H9 (cell line): ENCODE measurements at regions not wholly inside any gene's neighbourhood (a gene's known extent, or its start where the extent isn't known, plus 50 kb on each side); places are given as distances from the start of the nearest gene placed in this dataset.

ENCODE experiments used
- DNase-seq: peaks from one replicate; pipeline ENCODE4 v3.0.0-alpha.2; 2017
- H2AFZ ChIP-seq: one replicate; pipeline ENCODE4 v1.6.1; 2013; ENCODE audit warnings: mild to moderate bottlenecking, low read length, control low read depth, moderate library complexity
- H2AK5ac ChIP-seq: 2 replicates; pipeline ENCODE4 v1.6.1; 2013; ENCODE audit warnings: low read length, control low read depth, mixed read lengths; ENCODE audit not compliant: insufficient read length
- H2BK120ac ChIP-seq: one replicate; pipeline ENCODE4 v1.6.1; 2013; ENCODE audit warnings: low read depth, mild to moderate bottlenecking, low read length, control low read depth, inconsistent platforms; ENCODE audit not compliant: poor library complexity, severe bottlenecking
- H2BK12ac ChIP-seq: 2 replicates; pipeline ENCODE4 v1.6.1; 2013; ENCODE audit warnings: low read length, control low read depth, mixed read lengths, low read depth; ENCODE audit not compliant: insufficient read length
- H2BK15ac ChIP-seq: 2 replicates; pipeline ENCODE4 v1.6.1; 2013; ENCODE audit warnings: low read depth, low read length, control low read depth
- H2BK20ac ChIP-seq: one replicate; pipeline ENCODE4 v1.6.1; 2013; ENCODE audit warnings: low read depth, mild to moderate bottlenecking, low read length, control low read depth, inconsistent platforms; ENCODE audit not compliant: poor library complexity, severe bottlenecking
- H2BK5ac ChIP-seq: 2 replicates; pipeline ENCODE4 v1.6.1; 2013; ENCODE audit warnings: low read length, control low read depth, mixed read lengths; ENCODE audit not compliant: insufficient read length
- H3K14ac ChIP-seq: 2 replicates; pipeline ENCODE4 v1.6.1; 2013; ENCODE audit warnings: low read length, control low read depth; ENCODE audit not compliant: insufficient read depth
- H3K18ac ChIP-seq: 2 replicates; pipeline ENCODE4 v1.6.1; 2013; ENCODE audit warnings: low read depth, mild to moderate bottlenecking, mixed read lengths, low read length, control low read depth; ENCODE audit not compliant: insufficient read length
- H3K23ac ChIP-seq: 2 replicates; pipeline ENCODE4 v1.6.1; 2013; ENCODE audit warnings: low read length, control low read depth, mixed read lengths, low read depth; ENCODE audit not compliant: insufficient read length
- H3K23me2 ChIP-seq: 2 replicates; pipeline ENCODE4 v1.6.1; 2013; ENCODE audit warnings: low read depth, mild to moderate bottlenecking, mixed read lengths, low read length, control low read depth; ENCODE audit not compliant: insufficient read length, poor library complexity, severe bottlenecking
- H3K27ac ChIP-seq: 2 replicates; pipeline ENCODE4 v1.5.1; 2013; ENCODE audit warnings: low read length, control low read depth, mixed read lengths, low read depth; ENCODE audit not compliant: insufficient read length
- H3K27me3 ChIP-seq: 2 replicates; pipeline ENCODE4 v1.6.1; 2013; ENCODE audit warnings: low read length, control low read depth, inconsistent platforms; ENCODE audit not compliant: insufficient read depth
- H3K4ac ChIP-seq: 2 replicates; pipeline ENCODE4 v1.6.1; 2013; ENCODE audit warnings: low read depth, mild to moderate bottlenecking, control low read depth, inconsistent platforms, low read length, moderate library complexity
- H3K4me1 ChIP-seq: 2 replicates; pipeline ENCODE4 v1.6.1; 2013; ENCODE audit warnings: low read length, control low read depth, inconsistent platforms; ENCODE audit not compliant: insufficient read depth
- H3K4me2 ChIP-seq: 2 replicates; pipeline ENCODE4 v1.6.1; 2013; ENCODE audit warnings: low read length, control low read depth, mixed read lengths; ENCODE audit not compliant: insufficient read length, insufficient read depth
- H3K56ac ChIP-seq: 2 replicates; pipeline ENCODE4 v1.6.1; 2013; ENCODE audit warnings: low read depth, mild to moderate bottlenecking, mixed read lengths, low read length, control low read depth; ENCODE audit not compliant: insufficient read length
- H3K79me1 ChIP-seq: 2 replicates; pipeline ENCODE4 v1.6.1; 2013; ENCODE audit warnings: low read depth, mild to moderate bottlenecking, moderate library complexity, low read length, control low read depth, inconsistent platforms; ENCODE audit not compliant: insufficient read depth, poor library complexity, severe bottlenecking
- H3K79me2 ChIP-seq: 2 replicates; pipeline ENCODE4 v1.6.1; 2013; ENCODE audit warnings: low read length, control low read depth, inconsistent platforms; ENCODE audit not compliant: insufficient read depth
- H3K9ac ChIP-seq: 2 replicates; pipeline ENCODE4 v1.6.1; 2013; ENCODE audit warnings: low read length, control low read depth, mixed read lengths; ENCODE audit not compliant: insufficient read length; ENCODE audit errors: extremely low read depth
- H3K9me3 ChIP-seq: one replicate; pipeline ENCODE4 v1.6.1; 2013; ENCODE audit warnings: low read depth, low read length, inconsistent platforms; ENCODE audit not compliant: control insufficient read depth
- H3T11ph ChIP-seq: one replicate; pipeline ENCODE4 v1.6.1; 2013; ENCODE audit warnings: mild to moderate bottlenecking, low read length, control low read depth, inconsistent platforms
- H4K20me1 ChIP-seq: one replicate; pipeline ENCODE4 v1.6.1; 2013; ENCODE audit not compliant: control insufficient read depth, insufficient read length, insufficient read depth
- H4K5ac ChIP-seq: 2 replicates; pipeline ENCODE4 v1.6.1; 2013; ENCODE audit warnings: low read depth, mild to moderate bottlenecking, mixed read lengths, low read length, control low read depth; ENCODE audit not compliant: insufficient read length
- H4K8ac ChIP-seq: replicated peaks from 2 replicates; pipeline ENCODE4 v1.6.1; 2013; ENCODE audit warnings: low read length, control low read depth, mixed read lengths, low read depth; ENCODE audit not compliant: insufficient read length
- H4K91ac ChIP-seq: 2 replicates; pipeline ENCODE4 v1.6.1; 2013; ENCODE audit warnings: low read depth, mild to moderate bottlenecking, moderate library complexity, mixed read lengths, low read length, control low read depth; ENCODE audit not compliant: insufficient read length
- H3K27ac Mint-ChIP-seq, 3 experiments: 2 replicates in 2 of 3; 3 replicates in 1 of 3; pipeline ENCODE4 v1.8.0; 2020 to 2021; ENCODE audit warnings: mixed read lengths in 3 of 3, mild to moderate bottlenecking in 1 of 3, moderate library complexity in 1 of 3
- H3K27me3 Mint-ChIP-seq: 2 replicates; pipeline ENCODE4 v1.8.0; 2021; ENCODE audit warnings: low read depth, mild to moderate bottlenecking, moderate library complexity, mixed read lengths
- H3K36me3 Mint-ChIP-seq, 3 experiments: 2 replicates in 2 of 3; 3 replicates in 1 of 3; pipeline ENCODE4 v1.8.0; 2020 to 2021; ENCODE audit warnings: low read depth in 3 of 3, mixed read lengths in 3 of 3; ENCODE audit not compliant: insufficient read depth in 1 of 3
- H3K4me1 Mint-ChIP-seq, 2 experiments: 2 replicates each; pipeline ENCODE4 v1.8.0; 2020; ENCODE audit warnings: mixed read lengths in 2 of 2
- H3K4me3 Mint-ChIP-seq, 2 experiments: 2 replicates in 1 of 2; 3 replicates in 1 of 2; pipeline ENCODE4 v1.8.0; 2020 to 2021; ENCODE audit warnings: mild to moderate bottlenecking in 2 of 2, mixed read lengths in 2 of 2, moderate library complexity in 1 of 2
- H3K9me3 Mint-ChIP-seq, 2 experiments: 2 replicates in 1 of 2; 3 replicates in 1 of 2; pipeline ENCODE4 v1.8.0; 2020; ENCODE audit warnings: mild to moderate bottlenecking in 2 of 2, mixed read lengths in 2 of 2, moderate library complexity in 1 of 2
- WGBS: extraction: QIAGEN DNeasy Blood & Tissue Kit; methylation state at CpG from one replicate; pipeline ENCODE4 v1.1.7; 2013; ENCODE audit warnings: missing lambda C conversion rate, low lambda C conversion rate, mixed read lengths; ENCODE audit not compliant: insufficient read length; ENCODE audit errors: extremely low coverage; 5-methylcytosine and 5-hydroxymethylcytosine counted together
- TF ChIP-seq, protein P1 (sequence below): fragments of 200-600 bp; sonication (generic); conservative IDR thresholded peaks from 3 replicates; pipeline ENCODE4 v1.8.0; 2021; ENCODE audit warnings: antibody characterized with exemption, mild to moderate bottlenecking

- Histone ChIP-seq H2BK120ac (no peak overlapping the region), H3K79me2 (no peaks in the 10 kb centered on the region), H3K23me2 (no peaks in the 10 kb centered on the region), H3K79me1 (no peaks in the 10 kb centered on the region), H3K9me3 (no peaks in the 10 kb centered on the region), H2AK5ac (no peak overlapping the region), H4K5ac (no peak overlapping the region), H3T11ph (no peak overlapping the region), H4K8ac (no peak overlapping the region), H3K56ac (no peak overlapping the region), H3K9ac (no peak overlapping the region), H2BK12ac (no peak overlapping the region), H2AFZ (no peak overlapping the region), H3K4me2 (no peak overlapping the region), H4K20me1 (no peaks in the 10 kb centered on the region), H2BK15ac (no peak overlapping the region), H3K4ac (no peak overlapping the region), H2BK5ac (no peak overlapping the region), H3K27me3 (no peaks in the 10 kb centered on the region), H3K14ac (no peak overlapping the region), H4K91ac (no peak overlapping the region), H3K18ac (no peak overlapping the region), H3K23ac (no peak overlapping the region), H3K4me1 (no peaks in the 10 kb centered on the region), H2BK20ac (no peak overlapping the region), H3K27ac (no peak overlapping the region)
- whole genome bisulfite sequencing, result no CpG with 5 or more reads among the region's 8 CpGs
- TF ChIP-seq, protein P1, sequence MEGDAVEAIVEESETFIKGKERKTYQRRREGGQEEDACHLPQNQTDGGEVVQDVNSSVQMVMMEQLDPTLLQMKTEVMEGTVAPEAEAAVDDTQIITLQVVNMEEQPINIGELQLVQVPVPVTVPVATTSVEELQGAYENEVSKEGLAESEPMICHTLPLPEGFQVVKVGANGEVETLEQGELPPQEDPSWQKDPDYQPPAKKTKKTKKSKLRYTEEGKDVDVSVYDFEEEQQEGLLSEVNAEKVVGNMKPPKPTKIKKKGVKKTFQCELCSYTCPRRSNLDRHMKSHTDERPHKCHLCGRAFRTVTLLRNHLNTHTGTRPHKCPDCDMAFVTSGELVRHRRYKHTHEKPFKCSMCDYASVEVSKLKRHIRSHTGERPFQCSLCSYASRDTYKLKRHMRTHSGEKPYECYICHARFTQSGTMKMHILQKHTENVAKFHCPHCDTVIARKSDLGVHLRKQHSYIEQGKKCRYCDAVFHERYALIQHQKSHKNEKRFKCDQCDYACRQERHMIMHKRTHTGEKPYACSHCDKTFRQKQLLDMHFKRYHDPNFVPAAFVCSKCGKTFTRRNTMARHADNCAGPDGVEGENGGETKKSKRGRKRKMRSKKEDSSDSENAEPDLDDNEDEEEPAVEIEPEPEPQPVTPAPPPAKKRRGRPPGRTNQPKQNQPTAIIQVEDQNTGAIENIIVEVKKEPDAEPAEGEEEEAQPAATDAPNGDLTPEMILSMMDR, result no peak
- H3K4me3 Mint-ChIP-seq, result no peak overlapping the region
- H3K27ac Mint-ChIP-seq, result no peak overlapping the region
- peaks cover 8 to 17% of the 10 kb centered on the region in 2 experiments for H3K4me1 Mint-ChIP-seq
- no peak for DNase-seq
- H3K9me3 Mint-ChIP-seq, result no peaks in the 10 kb centered on the region
- H3K36me3 Mint-ChIP-seq, result no peaks in the 10 kb centered on the region
- no peaks in the 10 kb centered on the region; the same call in 1 of the 2 replicates for H3K27me3 Mint-ChIP-seq
These were observed 115.7 kb upstream of the IGF1 start for GRCh38 chr12:102596031-102596430.
